Neural progenitor cell (in vitro differentiated cells): ENCODE measurements at regions not wholly inside any gene's neighbourhood (a gene's known extent, or its start where the extent isn't known, plus 50 kb on each side); places are given as distances from the start of the nearest gene placed in this dataset.

Experiments
- DNase-seq: peaks from one replicate; pipeline ENCODE4 v3.0.0-alpha.2; 2016; ENCODE audit warnings: low spot score
- H2AFZ ChIP-seq: fragments of 200-600 bp; sonication (generic); replicated peaks from 2 replicates; pipeline ENCODE4 v1.6.1; 2016; ENCODE audit warnings: antibody characterized with exemption
- H3F3A ChIP-seq: fragments of 200-600 bp; sonication (generic); 2 replicates; pipeline ENCODE4 v1.6.1; 2016; ENCODE audit warnings: antibody characterized with exemption, low read depth
- H3K27ac ChIP-seq: fragments of 200-600 bp; sonication (generic); 2 replicates; pipeline ENCODE4 v1.5.1; 2016; ENCODE audit warnings: mild to moderate bottlenecking
- H3K27me3 ChIP-seq: fragments of 200-600 bp; sonication (generic); 2 replicates; pipeline ENCODE4 v1.6.1; 2016; ENCODE audit warnings: mild to moderate bottlenecking, moderate library complexity
- H3K36me3 ChIP-seq: fragments of 200-600 bp; sonication (generic); 2 replicates; pipeline ENCODE4 v1.5.1; 2016
- H3K4me1 ChIP-seq: fragments of 200-600 bp; sonication (generic); 2 replicates; pipeline ENCODE4 v1.6.1; 2016; ENCODE audit warnings: mixed run types
- H3K4me2 ChIP-seq: fragments of 200-600 bp; sonication (generic); 2 replicates; pipeline ENCODE4 v1.6.1; 2016
- H3K4me3 ChIP-seq: fragments of 200-600 bp; sonication (generic); 2 replicates; pipeline ENCODE4 v1.5.1; 2016
- H3K79me2 ChIP-seq: fragments of 200-600 bp; sonication (generic); 2 replicates; pipeline ENCODE4 v1.6.1; 2016; ENCODE audit warnings: low read depth
- H3K9ac ChIP-seq: fragments of 200-600 bp; sonication (generic); 2 replicates; pipeline ENCODE4 v1.6.1; 2016
- H3K9me3 ChIP-seq: fragments of 200-600 bp; sonication (generic); 2 replicates; pipeline ENCODE4 v1.5.1; 2016; ENCODE audit warnings: low read depth
- H4K20me1 ChIP-seq: fragments of 200-600 bp; sonication (generic); 2 replicates; pipeline ENCODE4 v1.6.1; 2016; ENCODE audit warnings: low read depth
- H3K27ac Mint-ChIP-seq: 3 replicates; pipeline ENCODE4 v1.8.0; 2021; ENCODE audit warnings: mixed read lengths
- H3K27me3 Mint-ChIP-seq: 2 replicates; pipeline ENCODE4 v1.8.0; 2022; ENCODE audit warnings: low read depth, mild to moderate bottlenecking, inconsistent platforms, moderate library complexity, mixed read lengths; ENCODE audit not compliant: insufficient read depth
- H3K36me3 Mint-ChIP-seq: 3 replicates; pipeline ENCODE4 v1.8.0; 2021; ENCODE audit warnings: mixed read lengths
- H3K4me1 Mint-ChIP-seq: 3 replicates; pipeline ENCODE4 v1.8.0; 2021; ENCODE audit warnings: mixed read lengths
- H3K4me3 Mint-ChIP-seq: 3 replicates; pipeline ENCODE4 v1.8.0; 2021; ENCODE audit warnings: mild to moderate bottlenecking, moderate library complexity, mixed read lengths
- H3K9me3 Mint-ChIP-seq: 3 replicates; pipeline ENCODE4 v1.8.0; 2020; ENCODE audit warnings: mixed read lengths
- CTCF ChIP-seq: fragments of 200-600 bp; sonication (generic); IDR thresholded peaks from 2 replicates; pipeline ENCODE4 v1.5.1; 2017; ENCODE audit warnings: antibody characterized with exemption, mild to moderate bottlenecking
- EZH2 ChIP-seq: fragments of 200-600 bp; sonication (generic); IDR thresholded peaks from 2 replicates; pipeline ENCODE4 v1.6.1; 2017; ENCODE audit warnings: antibody characterized with exemption, mild to moderate bottlenecking, moderate library complexity
- EZH2phosphoT487 ChIP-seq: fragments of 200-600 bp; sonication (generic); IDR thresholded peaks from 2 replicates; pipeline ENCODE4 v1.6.1; 2017; ENCODE audit warnings: antibody characterized with exemption

DNA sequence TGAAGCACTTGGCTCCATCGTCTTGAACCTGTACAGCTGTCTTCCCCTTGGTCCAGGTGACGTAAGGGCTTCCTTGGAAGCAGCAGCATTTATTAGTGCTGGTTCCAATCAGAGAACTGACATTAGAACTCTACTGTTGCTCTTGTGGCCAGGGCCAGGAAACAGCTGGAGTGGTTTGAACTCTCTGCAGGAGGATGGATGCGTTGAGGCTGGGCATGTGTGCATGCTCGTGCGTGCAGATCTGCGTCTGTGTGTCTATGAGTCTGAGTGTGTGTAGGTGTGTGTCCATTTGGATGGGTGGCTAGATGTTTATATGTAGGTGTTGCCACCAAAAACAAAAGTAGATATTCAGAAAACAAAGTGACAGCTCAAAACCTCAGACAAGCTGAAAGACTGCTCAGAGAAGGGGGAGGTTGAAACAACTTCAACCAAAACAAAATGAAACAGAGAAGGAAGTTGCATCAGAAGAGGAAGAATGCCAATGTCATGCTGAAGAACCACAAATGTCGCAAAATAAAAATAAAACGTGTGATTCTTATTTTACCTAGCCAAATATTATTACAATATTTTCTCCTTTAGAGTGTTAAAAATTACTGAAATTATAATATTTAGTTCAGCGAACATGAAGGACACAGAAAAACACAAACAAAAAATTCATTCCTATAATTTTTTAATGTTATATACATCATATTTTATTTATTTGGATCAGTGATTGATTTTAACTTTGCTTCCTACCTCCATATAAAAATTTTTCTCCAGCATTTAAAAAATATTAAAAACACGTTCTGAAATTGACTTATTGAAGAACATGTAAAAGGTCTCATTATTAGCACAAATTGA, 96.1 kb upstream of the MKLN1 start:
- Mint-ChIP-seq H3K36me3 (no peaks in the 10 kb centered on the region), H3K9me3 (peaks cover 3% of the 10 kb centered on the region), H3K4me3 (no peak overlapping the region), H3K27me3 (peaks cover 2% of the 10 kb centered on the region), H3K4me1 (peaks cover 15% of the 10 kb centered on the region), H3K27ac (no peak overlapping the region)
- no peak overlapping the region for H3K4me3 ChIP-seq
- H3K79me2 ChIP-seq = no peaks in the 10 kb centered on the region
- no peaks in the 10 kb centered on the region for H3F3A ChIP-seq
- no peaks in the 10 kb centered on the region for H4K20me1 ChIP-seq
- H3K36me3 ChIP-seq = no peaks in the 10 kb centered on the region
- DNase-seq = no peak
- no peaks in the 10 kb centered on the region for H3K4me1 ChIP-seq
- H2AFZ ChIP-seq = no peak overlapping the region
- TF ChIP-seq EZH2 (no peak), CTCF (no peak), EZH2phosphoT487 (no peak)
- no peak overlapping the region for H3K27ac ChIP-seq
- no peaks in the 10 kb centered on the region for H3K9me3 ChIP-seq
- H3K4me2 ChIP-seq = no peak overlapping the region
- H3K27me3 ChIP-seq = no peaks in the 10 kb centered on the region
- no peak overlapping the region for H3K9ac ChIP-seq

- H3K4me2 ChIP-seq = no peak overlapping the region
- no peaks in the 10 kb centered on the region for H4K20me1 ChIP-seq
- H3K4me3 Mint-ChIP-seq = no peak overlapping the region
- no peak overlapping the region for H3K27ac Mint-ChIP-seq
- H3F3A ChIP-seq = no peaks in the 10 kb centered on the region
- H3K9me3 Mint-ChIP-seq = peaks cover 3% of the 10 kb centered on the region
- H3K36me3 ChIP-seq = no peaks in the 10 kb centered on the region
- H2AFZ ChIP-seq = no peak overlapping the region
- peaks cover 15% of the 10 kb centered on the region for H3K4me1 Mint-ChIP-seq
- no peak for DNase-seq
- H3K9ac ChIP-seq = no peak overlapping the region
- H3K36me3 Mint-ChIP-seq = no peaks in the 10 kb centered on the region
- H3K27me3 ChIP-seq = no peaks in the 10 kb centered on the region
- H3K79me2 ChIP-seq = no peaks in the 10 kb centered on the region
- H3K4me1 ChIP-seq = no peaks in the 10 kb centered on the region
- no peak overlapping the region for H3K27ac ChIP-seq
- H3K9me3 ChIP-seq = no peaks in the 10 kb centered on the region
- TF ChIP-seq CTCF (no peak), EZH2 (no peak), EZH2phosphoT487 (no peak)
- no peak overlapping the region for H3K4me3 ChIP-seq
- peaks cover 2% of the 10 kb centered on the region for H3K27me3 Mint-ChIP-seq
Measured at GRCh38 chr7:131232768-131233167, 94.9 kb upstream of the MKLN1 start.

DNA sequence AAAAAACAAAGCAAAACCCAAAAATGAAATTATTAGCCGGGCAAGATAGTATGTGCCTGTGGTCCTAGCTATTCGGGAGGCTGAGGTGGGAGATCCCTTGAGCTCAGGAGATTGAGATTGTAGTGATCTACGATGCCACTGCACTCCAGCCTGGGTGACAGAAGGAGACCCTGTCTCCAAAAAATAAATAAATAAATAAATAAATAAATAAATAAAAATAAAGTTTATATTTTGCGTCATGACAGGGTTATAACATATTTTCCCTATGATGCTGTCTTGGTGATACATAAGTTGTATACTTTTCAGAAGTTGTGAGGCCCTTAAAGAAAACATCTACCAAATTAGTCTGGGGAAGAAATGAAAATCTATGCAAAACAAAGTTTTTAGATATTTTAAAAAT, 94.5 kb upstream of the MKLN1 start:
- Histone ChIP-seq H3K27me3 (no peaks in the 10 kb centered on the region), H4K20me1 (no peaks in the 10 kb centered on the region), H3K27ac (no peak overlapping the region), H3F3A (no peaks in the 10 kb centered on the region), H3K36me3 (no peaks in the 10 kb centered on the region), H3K4me3 (no peak overlapping the region), H3K9ac (no peak overlapping the region), H3K4me2 (no peak overlapping the region), H3K4me1 (no peaks in the 10 kb centered on the region), H3K9me3 (no peaks in the 10 kb centered on the region), H3K79me2 (no peaks in the 10 kb centered on the region), H2AFZ (no peak overlapping the region)
- Mint-ChIP-seq H3K27ac (no peak overlapping the region), H3K4me3 (no peak overlapping the region), H3K27me3 (peaks cover 2% of the 10 kb centered on the region), H3K36me3 (no peaks in the 10 kb centered on the region), H3K4me1 (peaks cover 15% of the 10 kb centered on the region), H3K9me3 (no peaks in the 10 kb centered on the region)
- no peak for DNase-seq
- TF ChIP-seq EZH2phosphoT487 (no peak), EZH2 (no peak), CTCF (no peak)
